ENCODE measurements at regions not wholly inside any gene's neighbourhood (a gene's known extent, or its start where the extent isn't known, plus 50 kb on each side); places are given as distances from the start of the nearest gene placed in this dataset.

DNA sequence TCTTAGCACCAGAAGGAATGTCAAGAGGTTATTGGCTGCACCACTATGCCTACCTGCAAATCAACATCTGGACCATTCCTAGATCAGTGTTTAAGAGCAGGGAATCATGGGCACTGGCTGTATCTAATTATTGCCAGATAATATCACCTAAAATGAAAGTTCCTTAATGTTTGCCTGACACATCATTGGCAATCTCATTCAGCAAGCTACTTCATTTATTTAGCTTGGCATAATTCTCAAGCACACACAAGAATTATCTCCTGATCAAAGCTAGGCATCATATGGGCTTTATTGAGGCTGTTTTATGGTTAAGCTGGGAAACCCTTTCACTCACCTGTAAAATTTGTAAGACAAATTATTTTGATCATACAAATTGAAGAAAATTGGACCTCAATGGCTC is 581.7 kb downstream of the INHBA start:
- no peak for DNase-seq (ENCODE audit: low read depth)
- TF ChIP-seq, protein P1, sequence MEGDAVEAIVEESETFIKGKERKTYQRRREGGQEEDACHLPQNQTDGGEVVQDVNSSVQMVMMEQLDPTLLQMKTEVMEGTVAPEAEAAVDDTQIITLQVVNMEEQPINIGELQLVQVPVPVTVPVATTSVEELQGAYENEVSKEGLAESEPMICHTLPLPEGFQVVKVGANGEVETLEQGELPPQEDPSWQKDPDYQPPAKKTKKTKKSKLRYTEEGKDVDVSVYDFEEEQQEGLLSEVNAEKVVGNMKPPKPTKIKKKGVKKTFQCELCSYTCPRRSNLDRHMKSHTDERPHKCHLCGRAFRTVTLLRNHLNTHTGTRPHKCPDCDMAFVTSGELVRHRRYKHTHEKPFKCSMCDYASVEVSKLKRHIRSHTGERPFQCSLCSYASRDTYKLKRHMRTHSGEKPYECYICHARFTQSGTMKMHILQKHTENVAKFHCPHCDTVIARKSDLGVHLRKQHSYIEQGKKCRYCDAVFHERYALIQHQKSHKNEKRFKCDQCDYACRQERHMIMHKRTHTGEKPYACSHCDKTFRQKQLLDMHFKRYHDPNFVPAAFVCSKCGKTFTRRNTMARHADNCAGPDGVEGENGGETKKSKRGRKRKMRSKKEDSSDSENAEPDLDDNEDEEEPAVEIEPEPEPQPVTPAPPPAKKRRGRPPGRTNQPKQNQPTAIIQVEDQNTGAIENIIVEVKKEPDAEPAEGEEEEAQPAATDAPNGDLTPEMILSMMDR (IDR thresholded peaks at IDR 0.05; ENCODE audit: control insufficient read depth, insufficient read depth, low read depth, low read length, missing control alignments) = no peak
- H3K4me3 ChIP-seq (ENCODE audit: control insufficient read depth, low read depth, low read length) = no peak overlapping the region

- TF ChIP-seq, protein P1 (IDR thresholded peaks at IDR 0.05; ENCODE audit: control insufficient read depth, insufficient read depth, low read depth, low read length, missing control alignments) = peak; percentile 1
- H3K4me3 ChIP-seq (ENCODE audit: control insufficient read depth, low read depth, low read length) = no peak overlapping the region
- no peak for DNase-seq (ENCODE audit: low read depth)
These were observed 584.4 kb downstream of the INHBA start for GRCh38 chr7:41118486-41118885.

GRCh38 chr7:41117431-41117830 is 585.5 kb downstream of the INHBA start:
- DNase-seq (ENCODE audit: low read depth) = no peak
- H3K4me3 ChIP-seq (ENCODE audit: control insufficient read depth, low read depth, low read length) = no peak overlapping the region
- TF ChIP-seq, protein P1 (IDR thresholded peaks at IDR 0.05; ENCODE audit: control insufficient read depth, insufficient read depth, low read depth, low read length, missing control alignments) = no peak

- DNase-seq (ENCODE audit: low read depth) = no peak
- TF ChIP-seq, protein P1 (IDR thresholded peaks at IDR 0.05; ENCODE audit: control insufficient read depth, insufficient read depth, low read depth, low read length, missing control alignments) = no peak
- H3K4me3 ChIP-seq (ENCODE audit: control insufficient read depth, low read depth, low read length) = no peak overlapping the region
These were observed 586.1 kb downstream of the INHBA start for GRCh38 chr7:41116817-41117216.

GRCh38 chr7:41116337-41116736 is 586.6 kb downstream of the INHBA start:
- TF ChIP-seq, protein P1 (IDR thresholded peaks at IDR 0.05; ENCODE audit: control insufficient read depth, insufficient read depth, low read depth, low read length, missing control alignments) = no peak
- H3K4me3 ChIP-seq (ENCODE audit: control insufficient read depth, low read depth, low read length) = no peak overlapping the region
- DNase-seq (ENCODE audit: low read depth) = no peak

GRCh38 chr7:41114691-41115090 is 588.2 kb downstream of the INHBA start:
- TF ChIP-seq, protein P1 (IDR thresholded peaks at IDR 0.05; ENCODE audit: control insufficient read depth, insufficient read depth, low read depth, low read length, missing control alignments) = no peak

DNA sequence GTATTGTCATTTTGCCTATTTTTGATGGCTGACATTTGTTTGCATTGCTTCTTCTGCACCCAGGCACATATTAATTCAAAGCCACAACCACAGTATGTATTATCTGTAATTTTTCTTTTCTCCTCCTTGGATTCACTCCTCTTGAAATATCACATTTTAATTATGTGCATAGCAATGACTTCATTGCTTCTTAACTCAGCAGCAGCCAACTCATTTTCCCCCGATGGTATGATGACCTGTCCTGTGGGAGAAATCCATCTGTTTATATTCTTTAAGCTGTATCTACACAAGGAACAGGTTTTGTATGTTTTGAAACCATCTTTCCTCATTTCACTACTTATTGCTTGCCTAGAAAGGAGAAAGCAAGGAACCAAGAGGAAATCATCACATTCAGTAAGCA is 588.8 kb downstream of the INHBA start:
- DNase-seq (ENCODE audit: low read depth) = no peak
- H3K4me3 ChIP-seq (ENCODE audit: control insufficient read depth, low read depth, low read length) = no peak overlapping the region
- TF ChIP-seq, protein P1 (IDR thresholded peaks at IDR 0.05; ENCODE audit: control insufficient read depth, insufficient read depth, low read depth, low read length, missing control alignments) = no peak

More at GRCh38 chr7:41114691-41115090, 588.2 kb downstream of the INHBA start:
- H3K4me3 ChIP-seq (ENCODE audit: control insufficient read depth, low read depth, low read length) = no peak overlapping the region
- no peak for DNase-seq (ENCODE audit: low read depth)

Data from AG09309 (cell line).